Upper lobe of right lung (tissue), 1 donor: ENCODE measurements at regions not wholly inside any gene's neighbourhood (a gene's known extent, or its start where the extent isn't known, plus 50 kb on each side); places are given as distances from the start of the nearest gene placed in this dataset.

Source experiments
- ATAC-seq: fragments of 200-7000 bp; cut with Tn5 transposase; one replicate; pipeline ENCODE4 v1.9.1; 2020; ENCODE audit warnings: mild to moderate bottlenecking, moderate library complexity
- DNase-seq: peaks from one replicate; pipeline ENCODE4 v3.0.0-alpha.2; 2020
- H3K27ac ChIP-seq: fragments of 200-600 bp; one replicate; pipeline ENCODE4 v1.8.0; 2022
- H3K27me3 ChIP-seq: fragments of 200-600 bp; one replicate; pipeline ENCODE4 v1.8.0; 2022; ENCODE audit warnings: mild to moderate bottlenecking
- H3K36me3 ChIP-seq: fragments of 200-600 bp; one replicate; pipeline ENCODE4 v1.8.0; 2022
- H3K4me1 ChIP-seq: fragments of 200-600 bp; one replicate; pipeline ENCODE4 v1.8.0; 2022
- H3K4me3 ChIP-seq: fragments of 200-600 bp; one replicate; pipeline ENCODE4 v1.8.0; 2022; ENCODE audit warnings: mild to moderate bottlenecking
- H3K9me3 ChIP-seq: fragments of 200-600 bp; one replicate; pipeline ENCODE4 v1.8.0; 2022
- CTCF ChIP-seq: fragments of 200-600 bp; IDR thresholded peaks from one replicate; pipeline ENCODE4 v1.8.0; 2022; ENCODE audit warnings: antibody characterized with exemption
- intact Hi-C: fragments of 100-400 bp; cut with DNase I; formaldehyde crosslinking; loops from one replicate; pipeline ENCODE4 v1.11.0; 2022
- donor health status: DM: no; HTN: yes; CAD: no; lungs with severe emphysema.

DNA sequence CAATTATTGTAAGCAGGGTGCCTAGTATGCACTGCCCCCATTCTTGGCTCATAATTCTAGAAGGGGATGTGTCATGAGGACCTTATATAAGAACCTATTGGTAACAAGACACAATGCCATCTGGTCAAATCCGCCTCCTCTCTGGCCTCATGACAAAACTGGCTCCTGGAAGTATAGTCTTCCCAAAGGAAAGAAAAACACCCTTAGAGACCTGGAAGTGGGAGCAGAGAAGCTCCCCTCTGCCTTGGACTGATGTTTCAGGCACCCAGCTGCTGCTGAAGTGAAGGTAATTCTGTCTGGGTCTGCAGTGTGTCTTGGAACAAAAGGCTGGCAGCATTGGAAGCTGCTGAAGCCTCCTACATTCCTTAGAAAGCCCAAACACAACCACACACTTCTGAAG, 107.2 kb upstream of the CLSTN2 start:
- H3K27me3 ChIP-seq, result no peaks in the 10 kb centered on the region
- H3K9me3 ChIP-seq, result no peaks in the 10 kb centered on the region
- DNase-seq (no peak), ATAC-seq (no peak)
- intact Hi-C loops, result no loop called here
- no peak overlapping the region for H3K4me3 ChIP-seq
- H3K36me3 ChIP-seq, result no peaks in the 10 kb centered on the region
- H3K4me1 ChIP-seq, result no peaks in the 10 kb centered on the region
- TF ChIP-seq CTCF, result no peak
- H3K27ac ChIP-seq, result no peak overlapping the region

DNA sequence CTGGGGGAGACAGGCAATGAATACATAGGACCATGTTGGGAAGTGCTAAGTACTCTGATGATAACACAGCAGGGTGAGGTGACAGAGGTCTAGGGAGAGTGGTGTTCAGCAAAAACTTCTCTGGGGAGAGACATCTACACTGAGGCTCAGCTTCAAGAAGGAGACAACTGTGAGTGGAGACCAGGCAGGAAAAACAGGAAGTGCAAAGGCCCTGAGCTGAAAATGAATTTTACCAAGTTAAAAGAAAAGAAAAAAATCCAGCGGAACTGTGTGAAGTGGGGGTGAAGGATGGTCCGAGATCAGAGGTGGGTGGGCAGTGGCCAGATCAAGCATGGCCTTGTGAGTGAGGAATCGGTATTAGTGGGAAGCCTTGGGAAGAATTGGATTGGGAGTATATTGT, 110.1 kb upstream of the CLSTN2 start:
- intact Hi-C loops, result no loop called here
- Histone ChIP-seq H3K27ac (no peak overlapping the region), H3K9me3 (no peaks in the 10 kb centered on the region), H3K4me3 (no peak overlapping the region), H3K36me3 (no peaks in the 10 kb centered on the region), H3K4me1 (no peaks in the 10 kb centered on the region), H3K27me3 (no peaks in the 10 kb centered on the region)
- no peak for TF ChIP-seq CTCF
- no peak for ATAC-seq
- no peak for DNase-seq

GRCh38 chr3:139814646-139815045, 120.3 kb upstream of the CLSTN2 start:
- Histone ChIP-seq H3K27me3 (no peaks in the 10 kb centered on the region), H3K36me3 (no peaks in the 10 kb centered on the region), H3K9me3 (no peaks in the 10 kb centered on the region), H3K4me3 (no peak overlapping the region), H3K4me1 (no peaks in the 10 kb centered on the region), H3K27ac (no peak overlapping the region)
- DNase-seq, result no peak
- intact Hi-C loops, result no loop called here
- TF ChIP-seq CTCF, result no peak
- ATAC-seq, result no peak

DNA sequence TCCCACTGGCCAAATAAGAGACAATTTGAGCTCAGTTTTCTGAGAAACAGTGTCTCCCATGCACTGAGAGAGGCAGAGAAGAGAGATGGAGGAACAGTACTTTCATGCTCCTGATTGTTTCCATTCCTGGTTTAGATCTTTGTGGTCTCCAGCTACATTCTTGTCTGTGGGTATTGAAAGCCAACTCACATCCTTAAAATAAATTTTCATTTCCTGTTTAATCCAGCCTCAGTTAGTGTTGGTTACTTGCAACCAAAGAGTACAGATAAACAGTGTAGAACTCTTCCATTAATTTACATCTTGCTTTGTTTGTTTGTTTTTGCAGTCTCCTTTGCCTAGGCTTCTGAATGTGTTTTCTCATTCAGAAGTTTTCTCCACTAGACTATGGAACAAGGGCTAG, 123.7 kb upstream of the CLSTN2 start:
- Histone ChIP-seq H3K27ac (no peak overlapping the region), H3K4me1 (no peaks in the 10 kb centered on the region), H3K36me3 (no peaks in the 10 kb centered on the region), H3K9me3 (no peaks in the 10 kb centered on the region), H3K27me3 (no peaks in the 10 kb centered on the region), H3K4me3 (no peak overlapping the region)
- no peak for TF ChIP-seq CTCF
- no peak for DNase-seq
- ATAC-seq, result no peak
- intact Hi-C loops, result no loop called here

- H3K4me1 ChIP-seq, result no peaks in the 10 kb centered on the region
- ATAC-seq (no peak), DNase-seq (no peak)
- no peak for TF ChIP-seq CTCF
- no peaks in the 10 kb centered on the region for H3K27me3 ChIP-seq
- H3K27ac ChIP-seq, result no peak overlapping the region
- H3K4me3 ChIP-seq, result no peak overlapping the region
- no peaks in the 10 kb centered on the region for H3K36me3 ChIP-seq
- H3K9me3 ChIP-seq, result no peaks in the 10 kb centered on the region
- intact Hi-C loops, result no loop called here
Observed at GRCh38 chr3:139808201-139808600, 126.8 kb upstream of the CLSTN2 start.

GRCh38 chr3:139803294-139803693, 125.5 kb upstream of the NMNAT3 start:
- H3K27me3 ChIP-seq, result no peaks in the 10 kb centered on the region
- no peak overlapping the region for H3K27ac ChIP-seq
- H3K4me3 ChIP-seq, result no peak overlapping the region
- no peak for TF ChIP-seq CTCF
- ATAC-seq (no peak), DNase-seq (no peak)
- H3K4me1 ChIP-seq, result no peaks in the 10 kb centered on the region
- no peaks in the 10 kb centered on the region for H3K36me3 ChIP-seq
- H3K9me3 ChIP-seq, result no peaks in the 10 kb centered on the region
- intact Hi-C loops, result no loop called here
